ENCODE measurements at regions not wholly inside any gene's neighbourhood (a gene's known extent, or its start where the extent isn't known, plus 50 kb on each side); places are given as distances from the start of the nearest gene placed in this dataset.

GRCh38 chr3:151520105-151520504 lies 59.2 kb upstream of the IGSF10 start:
- TF ChIP-seq CTCF (IDR thresholded peaks at IDR 0.05) (no peak), POLR2AphosphoS5 (IDR thresholded peaks at IDR 0.05; ENCODE audit: low read depth, low read length) (no peak)
